ENCODE measurements at regions not wholly inside any gene's neighbourhood (a gene's known extent, or its start where the extent isn't known, plus 50 kb on each side); places are given as distances from the start of the nearest gene placed in this dataset.

DNA sequence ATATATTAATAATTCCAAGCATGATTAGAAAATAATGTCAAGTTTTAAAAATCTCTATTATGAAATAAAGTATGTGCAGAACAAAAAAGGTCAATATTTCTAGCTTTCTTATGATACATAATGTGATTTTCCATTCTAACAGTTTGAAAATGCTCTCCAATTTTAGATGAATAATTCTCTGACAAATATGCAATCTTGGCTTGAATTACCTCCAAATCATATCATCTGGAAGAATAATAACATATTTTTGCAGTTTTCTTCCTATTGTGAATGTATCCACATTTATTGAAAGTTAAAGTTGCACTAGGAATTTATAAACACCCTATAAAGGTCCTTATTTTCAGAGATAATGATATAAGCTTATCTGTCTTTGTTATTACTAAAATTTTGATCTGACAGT is 548.5 kb upstream of the SLC10A2 start:
- H2BK15ac ChIP-seq (ENCODE audit: low read depth, low read length) = no peak overlapping the region
- no peak overlapping the region for H4K8ac ChIP-seq (ENCODE audit: low read depth in 2 of 2, low read length in 2 of 2)
- H3K27me3 ChIP-seq (ENCODE audit: control insufficient read depth, insufficient read depth, low read length) = no peaks in the 10 kb centered on the region
- H3K56ac ChIP-seq (ENCODE audit: extremely low read depth, insufficient read depth, low read length) = no peak overlapping the region
- H2AK5ac ChIP-seq (ENCODE audit: low read depth, low read length) = no peak overlapping the region
- H3K18ac ChIP-seq (ENCODE audit: low read depth, low read length) = no peak overlapping the region
- no peak overlapping the region for H3K14ac ChIP-seq (replicated peaks; ENCODE audit: low read depth, low read length)
- no peak overlapping the region for H2AFZ ChIP-seq (replicated peaks; ENCODE audit: low read length, poor library complexity)
- no peaks in the 10 kb centered on the region for H3K4me1 ChIP-seq (ENCODE audit: control insufficient read depth, insufficient read depth, low read length)
- no peak overlapping the region for H2AK9ac ChIP-seq (replicated peaks; ENCODE audit: low read depth, low read length, poor library complexity)
- H3K4me3 ChIP-seq (ENCODE audit: insufficient read depth, low read depth, low read length) = no peak overlapping the region
- POLR2A ChIA-PET (ENCODE audit: unreplicated experiment) = no interaction called here
- no peak overlapping the region for H3K27ac ChIP-seq (ENCODE audit: insufficient read depth, low read length)
- H2BK120ac ChIP-seq (ENCODE audit: low read depth, low read length) = no peak overlapping the region
- H4K5ac ChIP-seq (ENCODE audit: low read depth, low read length) = no peak overlapping the region
- CTCF ChIA-PET = no interaction called here
- no TSS peak for BruUV-seq (replicated peaks)
- no peak overlapping the region for H3K4ac ChIP-seq (ENCODE audit: low read depth, low read length)
- H4K91ac ChIP-seq (ENCODE audit: insufficient read depth, low read depth, low read length) = no peak overlapping the region
- no peaks in the 10 kb centered on the region for H3K79me1 ChIP-seq (ENCODE audit: low read depth in 1 of 2, low read length in 2 of 2)
- no peak overlapping the region for H2BK20ac ChIP-seq (ENCODE audit: low read depth, low read length)
- H3K9me1 ChIP-seq (ENCODE audit: insufficient read depth, low read length) = no peaks in the 10 kb centered on the region
- ATAC-seq (ENCODE audit: low read depth) (no peak), DNase-seq (no peak)
- H2BK5ac ChIP-seq (ENCODE audit: low read depth, low read length, poor library complexity, severe bottlenecking) = no peak overlapping the region
- no peaks in the 10 kb centered on the region for H4K20me1 ChIP-seq (ENCODE audit: insufficient read depth, low read length)
- in situ Hi-C loops (cut with MboI; ENCODE audit: low sequenced_read_pairs) (no loop called here), dilution Hi-C loops (cut with HindIII; ENCODE audit: low sequenced_read_pairs, unreplicated experiment) (no loop called here), intact Hi-C loops (cut with micrococcal nuclease) (no loop called here)
- no peak for TF ChIP-seq BHLHE40 (IDR thresholded peaks at IDR 0.05; ENCODE audit: low read depth, low read length)
- TF ChIP-seq, protein P1, sequence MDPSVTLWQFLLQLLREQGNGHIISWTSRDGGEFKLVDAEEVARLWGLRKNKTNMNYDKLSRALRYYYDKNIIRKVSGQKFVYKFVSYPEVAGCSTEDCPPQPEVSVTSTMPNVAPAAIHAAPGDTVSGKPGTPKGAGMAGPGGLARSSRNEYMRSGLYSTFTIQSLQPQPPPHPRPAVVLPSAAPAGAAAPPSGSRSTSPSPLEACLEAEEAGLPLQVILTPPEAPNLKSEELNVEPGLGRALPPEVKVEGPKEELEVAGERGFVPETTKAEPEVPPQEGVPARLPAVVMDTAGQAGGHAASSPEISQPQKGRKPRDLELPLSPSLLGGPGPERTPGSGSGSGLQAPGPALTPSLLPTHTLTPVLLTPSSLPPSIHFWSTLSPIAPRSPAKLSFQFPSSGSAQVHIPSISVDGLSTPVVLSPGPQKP (IDR thresholded peaks at IDR 0.05; ENCODE audit: borderline replicate concordance, low read depth, low read length) = no peak
- no peak for TF ChIP-seq CEBPB (IDR thresholded peaks at IDR 0.05; ENCODE audit: low read depth, low read length)
- no peak for TF ChIP-seq RFX5 (IDR thresholded peaks at IDR 0.05; ENCODE audit: low read depth, low read length)
- no peak for TF ChIP-seq RAD21 (IDR thresholded peaks at IDR 0.05; ENCODE audit: low read length)
- no peak for TF ChIP-seq MAFK (IDR thresholded peaks at IDR 0.05; ENCODE audit: low read depth, low read length)
- no peak for TF ChIP-seq NFE2L2 (IDR thresholded peaks at IDR 0.05; ENCODE audit: low read depth, low read length)
- no peak for TF ChIP-seq FOS (IDR thresholded peaks at IDR 0.05; ENCODE audit: low read depth, low read length)
- TF ChIP-seq, protein P2, sequence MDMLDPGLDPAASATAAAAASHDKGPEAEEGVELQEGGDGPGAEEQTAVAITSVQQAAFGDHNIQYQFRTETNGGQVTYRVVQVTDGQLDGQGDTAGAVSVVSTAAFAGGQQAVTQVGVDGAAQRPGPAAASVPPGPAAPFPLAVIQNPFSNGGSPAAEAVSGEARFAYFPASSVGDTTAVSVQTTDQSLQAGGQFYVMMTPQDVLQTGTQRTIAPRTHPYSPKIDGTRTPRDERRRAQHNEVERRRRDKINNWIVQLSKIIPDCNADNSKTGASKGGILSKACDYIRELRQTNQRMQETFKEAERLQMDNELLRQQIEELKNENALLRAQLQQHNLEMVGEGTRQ (IDR thresholded peaks at IDR 0.05; ENCODE audit: low read depth, low read length) = no peak
- no peak for TF ChIP-seq MAZ (IDR thresholded peaks at IDR 0.05; ENCODE audit: borderline replicate concordance, low read depth, low read length)
- no peak for TF ChIP-seq RCOR1 (IDR thresholded peaks at IDR 0.05; ENCODE audit: insufficient replicate concordance, low read length)
- TF ChIP-seq SMC3 (IDR thresholded peaks at IDR 0.05; ENCODE audit: low read depth, low read length) = no peak
- TF ChIP-seq CHD1 (IDR thresholded peaks at IDR 0.05; ENCODE audit: low read depth, low read length) = no peak
- peaks cover 4% of the 10 kb centered on the region; the same call in 1 of the 2 replicates for H3K9me3 ChIP-seq (ENCODE audit: control insufficient read depth, insufficient read depth, low read length)
- no peak overlapping the region for H3K9ac ChIP-seq (ENCODE audit: low read depth, low read length)
- H3K23ac ChIP-seq (ENCODE audit: low read depth, low read length) = no peak overlapping the region
- H3K36me3 ChIP-seq (ENCODE audit: control insufficient read depth, insufficient read depth, low read length) = no peaks in the 10 kb centered on the region
- no peak overlapping the region for H3K4me2 ChIP-seq (ENCODE audit: low read depth, low read length)

All from IMR-90 (cell line).